Neural progenitor cell (in vitro differentiated cells): ENCODE measurements at regions not wholly inside any gene's neighbourhood (a gene's known extent, or its start where the extent isn't known, plus 50 kb on each side); places are given as distances from the start of the nearest gene placed in this dataset.

Experiments
- EZH2 ChIP-seq: fragments of 200-600 bp; sonication (generic); IDR thresholded peaks from 2 replicates; pipeline ENCODE4 v1.6.1; 2017; ENCODE audit warnings: antibody characterized with exemption, mild to moderate bottlenecking, moderate library complexity
- EZH2phosphoT487 ChIP-seq: fragments of 200-600 bp; sonication (generic); IDR thresholded peaks from 2 replicates; pipeline ENCODE4 v1.6.1; 2017; ENCODE audit warnings: antibody characterized with exemption

GRCh38 chr4:179278647-179279046, 1836.4 kb upstream of the AGA start:
- no peak for TF ChIP-seq EZH2
- no peak for TF ChIP-seq EZH2phosphoT487
